ENCODE measurements at regions not wholly inside any gene's neighbourhood (a gene's known extent, or its start where the extent isn't known, plus 50 kb on each side); places are given as distances from the start of the nearest gene placed in this dataset.

DNA sequence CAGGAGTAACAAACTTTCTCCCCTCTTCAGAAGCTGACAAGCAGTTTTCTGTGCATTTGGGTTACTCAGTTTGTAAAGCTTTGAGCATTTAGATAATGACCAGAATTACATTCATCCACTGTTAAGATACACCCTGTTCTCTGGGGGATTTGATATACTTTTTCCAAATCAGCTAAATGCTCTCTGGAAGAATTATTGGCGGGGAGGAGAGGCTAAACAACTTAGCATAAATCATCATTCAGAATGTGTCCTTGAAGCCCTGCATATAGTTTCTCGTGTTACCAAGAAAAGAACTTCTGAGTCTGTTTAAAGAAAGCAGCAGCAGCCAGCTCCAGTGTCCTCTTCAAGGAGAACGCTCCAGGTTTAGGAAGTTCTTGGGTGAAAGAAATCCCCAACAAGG, 54.9 kb upstream of the LDLRAD3 start:
- Histone ChIP-seq H3K4me2 (ENCODE audit: extremely low read depth, insufficient read depth, low read length) (no peak overlapping the region), H3K27me3 (ENCODE audit: control insufficient read depth, insufficient read depth, low read length) (no peaks in the 10 kb centered on the region)
- TF ChIP-seq, protein P1, sequence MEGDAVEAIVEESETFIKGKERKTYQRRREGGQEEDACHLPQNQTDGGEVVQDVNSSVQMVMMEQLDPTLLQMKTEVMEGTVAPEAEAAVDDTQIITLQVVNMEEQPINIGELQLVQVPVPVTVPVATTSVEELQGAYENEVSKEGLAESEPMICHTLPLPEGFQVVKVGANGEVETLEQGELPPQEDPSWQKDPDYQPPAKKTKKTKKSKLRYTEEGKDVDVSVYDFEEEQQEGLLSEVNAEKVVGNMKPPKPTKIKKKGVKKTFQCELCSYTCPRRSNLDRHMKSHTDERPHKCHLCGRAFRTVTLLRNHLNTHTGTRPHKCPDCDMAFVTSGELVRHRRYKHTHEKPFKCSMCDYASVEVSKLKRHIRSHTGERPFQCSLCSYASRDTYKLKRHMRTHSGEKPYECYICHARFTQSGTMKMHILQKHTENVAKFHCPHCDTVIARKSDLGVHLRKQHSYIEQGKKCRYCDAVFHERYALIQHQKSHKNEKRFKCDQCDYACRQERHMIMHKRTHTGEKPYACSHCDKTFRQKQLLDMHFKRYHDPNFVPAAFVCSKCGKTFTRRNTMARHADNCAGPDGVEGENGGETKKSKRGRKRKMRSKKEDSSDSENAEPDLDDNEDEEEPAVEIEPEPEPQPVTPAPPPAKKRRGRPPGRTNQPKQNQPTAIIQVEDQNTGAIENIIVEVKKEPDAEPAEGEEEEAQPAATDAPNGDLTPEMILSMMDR (conservative IDR thresholded peaks at IDR 0.05 in 1 of 2, IDR thresholded peaks at IDR 0.05 in 1 of 2; ENCODE audit: low read depth in 1 of 2, low read length in 2 of 2), result no peak
- TF ChIP-seq EZH2 (IDR thresholded peaks at IDR 0.05; ENCODE audit: low read length, missing control alignments), result no peak

DNA sequence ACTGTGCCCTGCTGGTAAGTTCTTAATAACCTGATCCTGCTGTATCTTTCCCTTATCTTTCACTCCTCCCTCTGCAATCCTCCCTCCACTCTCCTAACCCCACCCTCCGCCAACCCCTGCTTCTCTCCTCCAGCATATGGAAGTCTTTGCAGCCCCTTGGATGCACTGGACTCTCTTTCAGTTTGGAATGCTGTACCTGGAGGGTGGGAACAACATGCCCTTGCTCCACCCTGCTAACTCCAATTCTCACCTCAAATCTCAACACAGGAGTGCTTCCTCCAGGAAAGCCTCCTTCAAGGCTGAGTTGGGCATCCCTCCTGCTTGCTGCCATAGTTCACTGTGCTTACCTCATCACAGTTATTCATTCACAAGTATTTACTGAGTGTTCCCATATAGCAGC, 52.8 kb upstream of the LDLRAD3 start:
- Histone ChIP-seq H3K4me3 (replicated peaks in 1 of 4; ENCODE audit: control extremely low read depth in 1 of 4, insufficient read depth in 1 of 4, low read depth in 3 of 4, low read length in 4 of 4) (no peak overlapping the region), H3K27ac (ENCODE audit: insufficient read depth, low read length) (no peak overlapping the region), H3K4me2 (ENCODE audit: extremely low read depth, insufficient read depth, low read length) (no peak overlapping the region), H3K79me2 (ENCODE audit: control insufficient read depth, insufficient read depth, low read length) (no peaks in the 10 kb centered on the region), H3K4me1 (ENCODE audit: control insufficient read depth, extremely low read depth, insufficient read depth, low read length) (no peaks in the 10 kb centered on the region), H3K9me3 (ENCODE audit: control insufficient read depth, insufficient read depth, low read depth, low read length) (no peaks in the 10 kb centered on the region), H4K20me1 (ENCODE audit: control insufficient read depth, extremely low read depth, insufficient read depth, low read length) (no peaks in the 10 kb centered on the region), H3K9ac (ENCODE audit: insufficient read depth, low read length) (no peak overlapping the region), H3K36me3 (ENCODE audit: control insufficient read depth, insufficient read depth, low read length) (no peaks in the 10 kb centered on the region), H3K27me3 (ENCODE audit: control insufficient read depth, insufficient read depth, low read length) (no peaks in the 10 kb centered on the region), H2AFZ (ENCODE audit: low read length) (no peak overlapping the region)
- no peak for DNase-seq (ENCODE audit: low read depth in 2 of 2)
- TF ChIP-seq, protein P1 (conservative IDR thresholded peaks at IDR 0.05 in 1 of 2, IDR thresholded peaks at IDR 0.05 in 1 of 2; ENCODE audit: low read depth in 1 of 2, low read length in 2 of 2), result no peak
- no peak for TF ChIP-seq EZH2 (IDR thresholded peaks at IDR 0.05; ENCODE audit: low read length, missing control alignments)

More for the DNA sequence above, 54.9 kb upstream of the LDLRAD3 start:
- Histone ChIP-seq H3K9ac (ENCODE audit: insufficient read depth, low read length) (no peak overlapping the region), H2AFZ (ENCODE audit: low read length) (no peak overlapping the region), H3K9me3 (ENCODE audit: control insufficient read depth, insufficient read depth, low read depth, low read length) (no peaks in the 10 kb centered on the region), H3K4me1 (ENCODE audit: control insufficient read depth, extremely low read depth, insufficient read depth, low read length) (no peaks in the 10 kb centered on the region), H3K36me3 (ENCODE audit: control insufficient read depth, insufficient read depth, low read length) (no peaks in the 10 kb centered on the region), H3K27ac (ENCODE audit: insufficient read depth, low read length) (no peak overlapping the region), H3K79me2 (ENCODE audit: control insufficient read depth, insufficient read depth, low read length) (no peaks in the 10 kb centered on the region), H3K4me3 (replicated peaks in 1 of 4; ENCODE audit: control extremely low read depth in 1 of 4, insufficient read depth in 1 of 4, low read depth in 3 of 4, low read length in 4 of 4) (no peak overlapping the region), H4K20me1 (ENCODE audit: control insufficient read depth, extremely low read depth, insufficient read depth, low read length) (no peaks in the 10 kb centered on the region)
- DNase-seq (ENCODE audit: low read depth in 2 of 2), result no peak

DNA sequence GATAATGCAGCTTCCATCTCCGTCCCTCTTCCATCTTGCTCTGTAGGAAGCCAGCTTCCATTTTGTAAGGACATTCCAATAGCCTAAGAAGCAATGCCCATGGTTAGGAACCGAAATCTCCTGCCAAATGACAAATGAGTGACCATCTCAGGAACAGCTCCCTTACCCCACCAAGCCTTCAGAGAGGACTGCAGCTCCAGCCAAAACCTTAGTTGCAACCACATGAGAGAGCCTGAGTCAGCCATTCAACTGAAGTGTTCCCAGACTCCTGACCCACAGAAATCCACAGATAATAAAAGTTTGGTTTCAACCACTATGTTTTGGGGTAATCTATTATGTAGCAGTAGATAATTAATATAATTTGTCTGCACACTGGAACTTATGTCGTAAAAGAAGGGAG, 51.7 kb upstream of the LDLRAD3 start:
- Histone ChIP-seq H3K79me2 (ENCODE audit: control insufficient read depth, insufficient read depth, low read length) (no peaks in the 10 kb centered on the region), H3K9ac (ENCODE audit: insufficient read depth, low read length) (no peak overlapping the region), H3K36me3 (ENCODE audit: control insufficient read depth, insufficient read depth, low read length) (no peaks in the 10 kb centered on the region), H3K4me2 (ENCODE audit: extremely low read depth, insufficient read depth, low read length) (no peak overlapping the region), H3K4me1 (ENCODE audit: control insufficient read depth, extremely low read depth, insufficient read depth, low read length) (no peaks in the 10 kb centered on the region), H2AFZ (ENCODE audit: low read length) (no peak overlapping the region), H3K9me3 (ENCODE audit: control insufficient read depth, insufficient read depth, low read depth, low read length) (no peaks in the 10 kb centered on the region), H3K27me3 (ENCODE audit: control insufficient read depth, insufficient read depth, low read length) (no peaks in the 10 kb centered on the region), H4K20me1 (ENCODE audit: control insufficient read depth, extremely low read depth, insufficient read depth, low read length) (no peaks in the 10 kb centered on the region), H3K4me3 (replicated peaks in 1 of 4; ENCODE audit: control extremely low read depth in 1 of 4, insufficient read depth in 1 of 4, low read depth in 3 of 4, low read length in 4 of 4) (no peak overlapping the region), H3K27ac (ENCODE audit: insufficient read depth, low read length) (no peak overlapping the region)
- DNase-seq (ENCODE audit: low read depth in 2 of 2), result peak in 1 of 2 donors; percentile 45
- TF ChIP-seq, protein P1 (conservative IDR thresholded peaks at IDR 0.05 in 1 of 2, IDR thresholded peaks at IDR 0.05 in 1 of 2; ENCODE audit: low read depth in 1 of 2, low read length in 2 of 2), result no peak
- no peak for TF ChIP-seq EZH2 (IDR thresholded peaks at IDR 0.05; ENCODE audit: low read length, missing control alignments)
